Natural killer cell treated with Interleukin-12 subunit alpha and Interleukin-12 subunit beta and Interleukin-15 and Interleukin-18, amount 100 ng/mL, for 72 hours (primary cell): ENCODE measurements at regions not wholly inside any gene's neighbourhood (a gene's known extent, or its start where the extent isn't known, plus 50 kb on each side); places are given as distances from the start of the nearest gene placed in this dataset.
"Not testable (repeated sequence)": the region's sequence is repeated elsewhere in the genome, so short reads cannot be mapped to it uniquely, and the experiment has no call there.

Experiments used
- ATAC-seq, 2 donors: fragments of 150-1000 bp; cut with Tn5 transposase in 1 of 2; sonication (Bioruptor Pico), chemical (Tn5 transposase) in 1 of 2; 2 replicates each; pipeline ENCODE4 v1.10.0; 2021
- DNase-seq: peaks from one replicate; pipeline ENCODE4 v3.0.0; 2022; ENCODE audit warnings: low spot score
- H3K27ac Mint-ChIP-seq, 2 donors: 1 replicate in 1 of 2; 2 replicates in 1 of 2; pipeline ENCODE4 v1.8.0; 2022; ENCODE audit warnings: mixed read lengths in 2 of 2, mild to moderate bottlenecking in 1 of 2, moderate library complexity in 1 of 2
- H3K27me3 Mint-ChIP-seq, 2 donors: 1 replicate in 1 of 2; 2 replicates in 1 of 2; pipeline ENCODE4 v1.8.0; 2022; ENCODE audit warnings: mixed read lengths in 2 of 2
- H3K36me3 Mint-ChIP-seq: one replicate; pipeline ENCODE4 v1.8.0; 2022; ENCODE audit warnings: mixed read lengths
- H3K4me1 Mint-ChIP-seq, 2 donors: 1 replicate in 1 of 2; 2 replicates in 1 of 2; pipeline ENCODE4 v1.8.0; 2022; ENCODE audit warnings: low read depth in 2 of 2, mixed read lengths in 2 of 2, mild to moderate bottlenecking in 1 of 2
- H3K4me3 Mint-ChIP-seq: one replicate; pipeline ENCODE4 v1.8.0; 2022; ENCODE audit warnings: mixed read lengths
- H3K9me3 Mint-ChIP-seq: 2 replicates; pipeline ENCODE4 v1.8.0; 2022; ENCODE audit warnings: mixed read lengths

DNA sequence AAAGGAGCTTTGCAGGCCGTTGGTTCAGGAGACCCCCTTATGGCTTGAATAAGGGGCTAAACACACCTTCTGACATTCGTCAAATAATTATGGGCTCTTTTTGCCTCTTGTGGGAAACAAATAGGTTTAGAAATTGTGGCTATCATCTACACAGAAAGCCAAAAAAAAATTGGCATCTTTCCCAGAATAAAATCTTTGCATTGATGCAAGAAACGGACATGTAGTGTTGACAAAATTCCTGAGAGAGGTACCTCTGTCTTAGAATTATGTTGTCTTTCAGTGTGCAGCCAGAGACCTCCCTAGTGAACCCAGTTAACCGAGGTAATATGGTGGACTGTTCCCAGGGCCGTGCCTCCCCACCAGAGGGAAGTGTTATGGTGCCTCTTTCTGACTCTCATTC lies 283.9 kb downstream of the SDHAF3 start:
- no peaks in the 10 kb centered on the region for H3K4me1 Mint-ChIP-seq
- no peaks in the 10 kb centered on the region for H3K36me3 Mint-ChIP-seq
- no peak for ATAC-seq
- no peak for DNase-seq
- H3K27me3 Mint-ChIP-seq = no peaks in the 10 kb centered on the region
- H3K9me3 Mint-ChIP-seq = peaks cover 3% of the 10 kb centered on the region
- H3K27ac Mint-ChIP-seq = no peak overlapping the region
- H3K4me3 Mint-ChIP-seq = no peak overlapping the region

DNA sequence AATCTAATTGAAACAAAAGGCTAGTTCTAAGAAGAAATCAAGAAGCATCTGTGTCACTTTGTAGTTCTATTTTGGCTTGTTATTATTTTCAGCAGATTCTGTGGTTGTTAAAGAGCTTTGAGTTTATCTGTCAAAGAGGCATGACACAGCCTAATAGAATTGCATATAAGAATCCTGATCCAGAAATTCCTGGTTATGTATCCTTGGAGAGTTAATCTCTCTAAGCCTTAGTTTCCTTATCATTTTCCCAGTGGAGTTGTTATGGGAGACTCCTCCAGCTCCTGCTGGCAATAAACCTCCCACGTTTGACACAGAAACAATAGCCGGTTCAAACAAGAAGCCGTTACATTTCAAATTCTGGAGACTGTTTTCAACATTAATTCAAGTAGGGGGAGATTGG lies 288.3 kb downstream of the SDHAF3 start:
- DNase-seq = no peak
- H3K4me3 Mint-ChIP-seq = no peak overlapping the region
- H3K36me3 Mint-ChIP-seq = no peaks in the 10 kb centered on the region
- ATAC-seq = no peak
- H3K27ac Mint-ChIP-seq = no peak overlapping the region
- H3K27me3 Mint-ChIP-seq = no peaks in the 10 kb centered on the region
- no peaks in the 10 kb centered on the region for H3K4me1 Mint-ChIP-seq
- no peaks in the 10 kb centered on the region for H3K9me3 Mint-ChIP-seq

GRCh38 chr7:97407106-97407505 lies 289.6 kb downstream of the SDHAF3 start:
- no peaks in the 10 kb centered on the region for H3K27me3 Mint-ChIP-seq
- H3K27ac Mint-ChIP-seq = no peak overlapping the region
- H3K36me3 Mint-ChIP-seq = no peaks in the 10 kb centered on the region
- H3K9me3 Mint-ChIP-seq = no peaks in the 10 kb centered on the region
- no peak overlapping the region for H3K4me3 Mint-ChIP-seq
- ATAC-seq = no peak
- no peaks in the 10 kb centered on the region for H3K4me1 Mint-ChIP-seq
- no peak for DNase-seq

DNA sequence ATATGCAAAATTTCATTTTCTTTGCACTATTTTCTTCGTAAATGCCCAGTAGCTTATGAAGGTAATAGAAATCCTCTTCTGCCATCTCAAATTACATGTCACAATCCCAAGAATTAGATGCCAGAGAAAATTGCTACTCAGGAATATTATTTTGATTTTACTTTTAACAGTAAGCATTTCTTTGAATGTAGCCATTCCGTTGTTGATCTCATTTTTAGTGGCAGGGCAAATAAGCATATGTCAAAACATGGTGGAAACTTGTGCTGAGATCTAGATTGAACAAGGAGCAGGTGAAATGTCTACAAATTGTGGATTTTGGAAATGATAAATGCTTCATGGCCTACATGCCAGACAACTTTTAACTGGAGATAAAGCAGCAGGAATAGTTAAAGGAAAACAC lies 291.8 kb downstream of the SDHAF3 start:
- Mint-ChIP-seq H3K27ac (no peak overlapping the region), H3K36me3 (no peaks in the 10 kb centered on the region), H3K4me3 (no peak overlapping the region), H3K9me3 (peaks cover 4% of the 10 kb centered on the region), H3K27me3 (no peaks in the 10 kb centered on the region), H3K4me1 (no peaks in the 10 kb centered on the region)
- DNase-seq (no peak), ATAC-seq (no peak)

- Mint-ChIP-seq H3K9me3 (peaks cover 6% of the 10 kb centered on the region), H3K27ac (no peak overlapping the region), H3K36me3 (no peaks in the 10 kb centered on the region)
Observed at GRCh38 chr7:97418312-97418711, 300.8 kb downstream of the SDHAF3 start.

DNA sequence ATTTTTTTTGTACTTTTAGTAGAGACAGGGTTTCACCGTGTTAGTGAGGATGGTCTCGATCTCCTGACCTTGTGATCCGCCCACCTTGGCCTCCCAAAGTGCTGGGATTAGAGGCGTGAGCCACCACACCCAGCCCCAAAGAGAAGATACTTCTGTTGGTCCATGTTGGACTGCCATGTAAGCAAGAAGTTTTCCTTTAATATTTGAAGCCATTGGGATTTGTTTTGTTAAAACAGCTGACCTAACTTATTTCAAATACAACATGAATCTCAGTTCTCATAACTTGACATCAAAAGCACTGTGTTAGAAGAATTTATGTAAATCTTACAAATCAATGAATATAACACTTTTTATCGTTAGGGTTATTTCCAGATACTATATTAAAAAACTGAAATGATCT lies 302.4 kb downstream of the SDHAF3 start:
- DNase-seq (no peak), ATAC-seq (no peak)
- H3K4me1 Mint-ChIP-seq = no peaks in the 10 kb centered on the region
- H3K36me3 Mint-ChIP-seq = no peaks in the 10 kb centered on the region
- H3K9me3 Mint-ChIP-seq = peaks cover 2% of the 10 kb centered on the region
- H3K27ac Mint-ChIP-seq = no peak overlapping the region
- H3K4me3 Mint-ChIP-seq = no peak overlapping the region
- no peaks in the 10 kb centered on the region for H3K27me3 Mint-ChIP-seq

More at GRCh38 chr7:97418312-97418711, 300.8 kb downstream of the SDHAF3 start:
- Mint-ChIP-seq H3K4me1 (no peaks in the 10 kb centered on the region), H3K4me3 (no peak overlapping the region), H3K27me3 (no peaks in the 10 kb centered on the region)
- no peak for ATAC-seq
- no peak for DNase-seq

- ATAC-seq (no peak), DNase-seq (no peak)
- H3K27me3 Mint-ChIP-seq = no peaks in the 10 kb centered on the region
- H3K9me3 Mint-ChIP-seq = peaks cover 2% of the 10 kb centered on the region
- no peak overlapping the region for H3K4me3 Mint-ChIP-seq
- no peaks in the 10 kb centered on the region for H3K4me1 Mint-ChIP-seq
- no peaks in the 10 kb centered on the region for H3K36me3 Mint-ChIP-seq
- no peak overlapping the region for H3K27ac Mint-ChIP-seq
Observed at GRCh38 chr7:97421307-97421930, 303.9 kb downstream of the SDHAF3 start.

DNA sequence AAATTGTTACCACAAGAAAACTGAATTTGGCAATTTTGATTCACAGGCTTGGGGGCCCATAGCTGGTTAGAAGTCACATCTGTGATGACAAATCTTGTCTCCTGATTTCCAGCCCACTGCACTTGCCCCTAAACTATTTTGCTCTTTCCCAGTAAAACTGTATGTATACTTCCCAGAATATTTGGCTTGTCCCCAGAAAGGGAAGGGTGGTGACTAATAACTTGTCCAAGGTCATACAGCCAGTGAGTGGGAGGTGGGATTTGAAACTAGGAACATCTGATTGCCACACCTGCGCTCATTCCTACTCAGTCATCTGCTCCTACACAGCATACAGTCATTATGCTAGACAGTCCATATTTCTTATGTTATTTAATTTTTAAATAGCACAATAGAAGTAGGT lies 304.5 kb downstream of the SDHAF3 start:
- ATAC-seq = no peak
- no peaks in the 10 kb centered on the region for H3K36me3 Mint-ChIP-seq
- no peaks in the 10 kb centered on the region for H3K4me1 Mint-ChIP-seq
- H3K9me3 Mint-ChIP-seq = peaks cover 2% of the 10 kb centered on the region
- no peak overlapping the region for H3K27ac Mint-ChIP-seq
- DNase-seq = no peak
- H3K4me3 Mint-ChIP-seq = no peak overlapping the region
- no peaks in the 10 kb centered on the region for H3K27me3 Mint-ChIP-seq

- DNase-seq = no peak
- peaks cover 11% of the 10 kb centered on the region for H3K9me3 Mint-ChIP-seq
- no peak for ATAC-seq
- H3K4me3 Mint-ChIP-seq = no peak overlapping the region
- no peaks in the 10 kb centered on the region for H3K4me1 Mint-ChIP-seq
- H3K27ac Mint-ChIP-seq = no peak overlapping the region
- no peaks in the 10 kb centered on the region for H3K27me3 Mint-ChIP-seq
- H3K36me3 Mint-ChIP-seq = no peaks in the 10 kb centered on the region
Observed at GRCh38 chr7:97430006-97430405, 301.9 kb upstream of the TAC1 start.

- no peaks in the 10 kb centered on the region for H3K27me3 Mint-ChIP-seq
- no peaks in the 10 kb centered on the region for H3K36me3 Mint-ChIP-seq
- peaks cover 7% of the 10 kb centered on the region for H3K9me3 Mint-ChIP-seq
Observed at GRCh38 chr7:97439637-97440214, 292.2 kb upstream of the TAC1 start.

DNA sequence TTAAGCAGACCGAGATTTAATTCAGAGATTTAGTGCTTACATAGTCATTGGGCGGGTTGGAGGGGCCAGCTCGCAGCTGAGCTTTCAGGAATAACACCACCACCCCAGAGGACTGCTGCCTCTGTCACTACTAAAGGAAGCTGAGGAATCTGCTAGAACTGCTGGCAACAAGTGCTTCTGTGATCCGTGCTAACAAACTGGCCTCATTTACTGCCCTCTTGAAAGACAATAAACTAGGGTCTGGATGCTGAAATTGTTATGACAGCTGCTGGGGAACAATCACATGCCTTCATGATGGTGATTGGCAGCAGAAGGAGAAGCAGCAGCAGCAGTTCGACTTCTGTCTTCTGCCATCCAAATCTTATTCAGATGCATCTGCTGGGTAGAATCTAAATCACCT lies 285.5 kb upstream of the TAC1 start:
- Mint-ChIP-seq H3K36me3 (peaks cover 4% of the 10 kb centered on the region), H3K27ac (no peak overlapping the region), H3K9me3 (peaks cover 14% of the 10 kb centered on the region), H3K4me3 (no peak overlapping the region), H3K27me3 (no peaks in the 10 kb centered on the region), H3K4me1 (no peaks in the 10 kb centered on the region)
- no peak for DNase-seq
- ATAC-seq = no peak

More at GRCh38 chr7:97439637-97440214, 292.2 kb upstream of the TAC1 start:
- Mint-ChIP-seq H3K4me3 (no peak overlapping the region), H3K4me1 (no peaks in the 10 kb centered on the region), H3K27ac (no peak overlapping the region)
- DNase-seq = no peak
- ATAC-seq = no peak

GRCh38 chr7:97449448-97449847 lies 282.4 kb upstream of the TAC1 start:
- not testable (repeated sequence) for ATAC-seq, H3K27me3 Mint-ChIP-seq, H3K36me3 Mint-ChIP-seq, H3K4me1 Mint-ChIP-seq, H3K4me3 Mint-ChIP-seq, DNase-seq, H3K27ac Mint-ChIP-seq
- peaks cover 18% of the 10 kb centered on the region for H3K9me3 Mint-ChIP-seq

DNA sequence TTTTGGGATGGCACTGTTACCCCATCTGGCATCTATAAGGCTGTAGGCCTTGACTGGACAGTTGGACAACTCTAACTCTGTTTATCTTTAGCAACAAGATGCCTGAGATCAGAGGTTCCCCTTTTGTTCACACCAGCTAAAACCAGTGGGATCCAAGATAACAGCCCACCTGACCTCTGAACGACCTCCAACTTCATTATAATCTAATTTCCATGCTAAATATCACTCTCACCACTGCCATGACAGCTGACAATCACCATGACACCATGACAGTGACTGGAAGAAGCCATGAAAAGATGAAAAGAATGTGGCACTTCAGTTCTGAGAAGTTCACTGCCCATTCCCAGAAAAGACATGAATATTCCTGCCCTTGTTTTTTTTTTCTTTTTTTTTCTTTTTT lies 281.4 kb upstream of the TAC1 start:
- Mint-ChIP-seq H3K4me1 (no peaks in the 10 kb centered on the region), H3K9me3 (peaks cover 21% of the 10 kb centered on the region), H3K27ac (no peak overlapping the region), H3K36me3 (peaks cover 4% of the 10 kb centered on the region), H3K4me3 (no peak overlapping the region), H3K27me3 (no peaks in the 10 kb centered on the region)
- ATAC-seq = no peak
- DNase-seq = no peak

- DNase-seq (no peak), ATAC-seq (no peak)
- Mint-ChIP-seq H3K4me1 (no peaks in the 10 kb centered on the region), H3K4me3 (no peak overlapping the region), H3K36me3 (no peaks in the 10 kb centered on the region), H3K9me3 (peaks cover 19% of the 10 kb centered on the region), H3K27ac (no peak overlapping the region), H3K27me3 (no peaks in the 10 kb centered on the region)
Observed at GRCh38 chr7:97454636-97455035, 277.2 kb upstream of the TAC1 start.

DNA sequence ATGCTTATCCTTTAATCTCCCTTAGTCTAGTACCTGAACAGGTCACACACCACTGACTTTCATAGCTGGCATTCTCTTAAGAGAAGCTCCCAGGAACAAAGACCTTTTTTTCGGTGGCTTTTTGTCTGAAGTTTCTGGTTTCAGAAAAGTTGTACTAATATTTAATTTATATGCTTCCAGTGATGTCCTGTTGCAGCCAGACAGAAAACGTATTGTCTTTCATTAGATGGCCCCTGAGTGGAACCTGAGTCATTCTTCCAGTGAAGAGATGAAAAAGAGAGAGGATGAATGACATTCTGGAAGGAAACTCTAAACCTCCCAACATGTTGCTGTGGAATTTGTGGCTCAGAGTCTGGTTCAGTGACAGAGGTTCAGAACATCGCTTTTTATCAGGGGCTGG lies 274.8 kb upstream of the TAC1 start:
- Mint-ChIP-seq H3K4me3 (no peak overlapping the region), H3K27ac (no peak overlapping the region), H3K27me3 (no peaks in the 10 kb centered on the region), H3K4me1 (no peaks in the 10 kb centered on the region), H3K9me3 (peaks cover 15% of the 10 kb centered on the region), H3K36me3 (no peaks in the 10 kb centered on the region)
- ATAC-seq (no peak), DNase-seq (no peak)
